SK-N-SH (cell line): ENCODE measurements at regions not wholly inside any gene's neighbourhood (a gene's known extent, or its start where the extent isn't known, plus 50 kb on each side); places are given as distances from the start of the nearest gene placed in this dataset.

ENCODE experiments used
- CTCF ChIA-PET: fragments of 300-600, 350-600 bp; formaldehyde crosslinking; extraction: SDS; loops from one replicate; lab custom pipeline; 2021; lab: Yijun Ruan, JAX
- POLR2A ChIA-PET: fragments of 350-600 bp; sonication (Branson Sonifier 250); formaldehyde crosslinking; extraction: SDS; loops from one replicate; lab custom pipeline; 2020; ENCODE audit warnings: antibody characterized with exemption, inconsistent platforms; lab: Yijun Ruan, JAX
- DNase-seq: peaks from one replicate; pipeline ENCODE4 v3.0.0; 2012
- H2AFZ ChIP-seq: fragments of 200-600 bp; sonication (generic); 2 replicates; pipeline ENCODE4 v1.8.1; 2016; ENCODE audit warnings: antibody characterized with exemption, mild to moderate bottlenecking, low read depth
- H3F3A ChIP-seq: fragments of 200-600 bp; sonication (generic); replicated peaks from 2 replicates; pipeline ENCODE3; 2016; ENCODE audit warnings: antibody characterized with exemption, mild to moderate bottlenecking; ENCODE audit not compliant: insufficient read depth
- H3K27ac ChIP-seq, 2 experiments: fragments of 200-500 bp in 1 of 2; fragments of 200-600 bp in 1 of 2; sonication (Bioruptor generic) in 1 of 2; sonication (generic), shearing (Covaris generic) in 1 of 2; 2 replicates each; pipeline versions ENCODE4 v1.5.1 to v1.6.1; 2014 to 2016; ENCODE audit warnings: low read depth in 2 of 2, inconsistent platforms in 1 of 2, low read length in 1 of 2, mild to moderate bottlenecking in 1 of 2, mixed read lengths in 1 of 2
- H3K27me3 ChIP-seq: fragments of 200-600 bp; sonication (generic), shearing (Covaris generic); 2 replicates; pipeline ENCODE4 v1.6.1; 2016; ENCODE audit warnings: mixed run types; ENCODE audit not compliant: insufficient read depth
- H3K36me3 ChIP-seq, 2 experiments: fragments of 200-500 bp in 1 of 2; fragments of 200-600 bp in 1 of 2; sonication (Bioruptor generic) in 1 of 2; sonication (generic) in 1 of 2; replicated peaks in 1 of 2; 2 replicates each; pipeline versions ENCODE3 to v1.5.1; 2014 to 2016; ENCODE audit warnings: low read length in 1 of 2, mild to moderate bottlenecking in 1 of 2; ENCODE audit not compliant: insufficient read depth in 2 of 2, control insufficient read depth in 1 of 2
- H3K4me1 ChIP-seq, 2 experiments: fragments of 200-500 bp in 1 of 2; fragments of 200-600 bp in 1 of 2; sonication (Bioruptor generic) in 1 of 2; sonication (generic), shearing (Covaris generic) in 1 of 2; 2 replicates each; pipeline versions ENCODE4 v1.5.1 to v1.6.1; 2014 to 2016; ENCODE audit warnings: low read depth in 1 of 2, low read length in 1 of 2, mixed run types in 1 of 2; ENCODE audit not compliant: insufficient read depth in 2 of 2, control insufficient read depth in 1 of 2
- H3K4me2 ChIP-seq: fragments of 200-600 bp; sonication (generic), shearing (Covaris generic); 2 replicates; pipeline ENCODE4 v1.6.1; 2017; ENCODE audit warnings: mixed run types
- H3K4me3 ChIP-seq, 2 experiments: fragments of 200-500 bp in 1 of 2; fragments of 200-600 bp in 1 of 2; sonication (Bioruptor generic) in 1 of 2; sonication (generic), shearing (Covaris generic) in 1 of 2; 2 replicates each; pipeline versions ENCODE4 v1.5.1 to v1.8.1; 2014 to 2016; ENCODE audit warnings: low read depth in 2 of 2, inconsistent platforms in 1 of 2, low read length in 1 of 2, mild to moderate bottlenecking in 1 of 2, mixed read lengths in 1 of 2, moderate library complexity in 1 of 2
- H3K79me2 ChIP-seq: fragments of 200-600 bp; sonication (generic); 2 replicates; pipeline ENCODE4 v1.8.1; 2017; ENCODE audit warnings: mild to moderate bottlenecking; ENCODE audit not compliant: insufficient read depth
- H3K9ac ChIP-seq: fragments of 200-600 bp; sonication (generic); 2 replicates; pipeline ENCODE4 v1.6.1; 2017; ENCODE audit warnings: mixed run types
- H3K9me2 ChIP-seq: fragments of 200-600 bp; sonication (generic); 2 replicates; pipeline ENCODE4 v1.6.1; 2017; ENCODE audit warnings: mixed run types
- H3K9me3 ChIP-seq: fragments of 200-600 bp; sonication (generic); 2 replicates; pipeline ENCODE4 v1.6.1; 2017; ENCODE audit warnings: mixed run types, mild to moderate bottlenecking, moderate library complexity
- H4K20me1 ChIP-seq: fragments of 200-600 bp; sonication (generic); 2 replicates; pipeline ENCODE4 v1.6.1; 2017; ENCODE audit warnings: mild to moderate bottlenecking, mixed run types; ENCODE audit not compliant: insufficient read depth
- CHD2 ChIP-seq: fragments of 150-350 bp; IDR thresholded peaks from 2 replicates; pipeline ENCODE4 v1.6.1; 2018; ENCODE audit warnings: low read length; ENCODE audit not compliant: partially characterized antibody
- CTCF ChIP-seq: fragments of 200-600 bp; sonication (generic); IDR thresholded peaks from 2 replicates; pipeline ENCODE4 v1.6.1; 2017; ENCODE audit warnings: antibody characterized with exemption, mild to moderate bottlenecking, moderate library complexity
- ELF1 ChIP-seq: IDR thresholded peaks from 2 replicates; pipeline ENCODE4 v1.4.0; 2012
- FOXM1 ChIP-seq: IDR thresholded peaks from 2 replicates; pipeline ENCODE4 v1.4.0; 2012; ENCODE audit warnings: low read depth, mild to moderate bottlenecking
- GABPA ChIP-seq: IDR thresholded peaks from 2 replicates; pipeline ENCODE4 v1.4.0; 2012; ENCODE audit warnings: low read depth, mild to moderate bottlenecking
- IRF3 ChIP-seq: fragments of 150-350 bp; IDR thresholded peaks from 2 replicates; pipeline ENCODE4 v1.6.1; 2016; ENCODE audit warnings: mild to moderate bottlenecking, low read depth, low read length
- MXI1 ChIP-seq: IDR thresholded peaks from 2 replicates; pipeline ENCODE4 v1.6.1; 2012; ENCODE audit warnings: mild to moderate bottlenecking, low read depth, low read length, improper control_type of control experiment
- POLR2AphosphoS5 ChIP-seq: IDR thresholded peaks from 2 replicates; pipeline ENCODE4 v1.6.1; 2012; ENCODE audit warnings: low read depth, low read length
- RAD21 ChIP-seq: IDR thresholded peaks from 2 replicates; pipeline ENCODE4 v1.6.1; 2012; ENCODE audit warnings: mild to moderate bottlenecking, low read length
- RCOR1 ChIP-seq: fragments of 150-350 bp; IDR thresholded peaks from 2 replicates; pipeline ENCODE4 v1.6.1; 2017; ENCODE audit warnings: antibody characterized with exemption, low read length
- RXRA ChIP-seq: IDR thresholded peaks from 2 replicates; pipeline ENCODE4 v1.4.0; 2012; ENCODE audit warnings: low read depth, mild to moderate bottlenecking, borderline replicate concordance
- SIN3A ChIP-seq: IDR thresholded peaks from 2 replicates; pipeline ENCODE4 v1.6.1; 2012; ENCODE audit warnings: low read depth, mild to moderate bottlenecking, low read length, moderate library complexity, borderline replicate concordance
- TAF1 ChIP-seq: IDR thresholded peaks from 2 replicates; pipeline ENCODE4 v1.6.1; 2012; ENCODE audit warnings: low read depth, mild to moderate bottlenecking, low read length, moderate library complexity, borderline replicate concordance
- TCF12 ChIP-seq: IDR thresholded peaks from 2 replicates; pipeline ENCODE4 v1.4.0; 2012
- TEAD4 ChIP-seq: IDR thresholded peaks from 2 replicates; pipeline ENCODE4 v1.4.0; 2012; ENCODE audit warnings: mild to moderate bottlenecking, borderline replicate concordance; ENCODE audit not compliant: insufficient read depth
- USF2 ChIP-seq: fragments of 150-350 bp; IDR thresholded peaks from 2 replicates; pipeline ENCODE4 v1.6.1; 2017; ENCODE audit warnings: antibody characterized with exemption, low read length, low read depth, borderline replicate concordance
- WGBS: methylation state at CpG from one replicate; pipeline ENCODE4 v1.1.6; 2017; ENCODE audit warnings: low lambda C conversion rate; 5-methylcytosine and 5-hydroxymethylcytosine counted together
- TF ChIP-seq, protein P1 (sequence below): IDR thresholded peaks from 2 replicates; pipeline ENCODE4; 2012
- TF ChIP-seq, protein P2 (sequence below): IDR thresholded peaks from 2 replicates; pipeline ENCODE4 v1.4.0; 2012; ENCODE audit warnings: low read depth, borderline replicate concordance

DNA sequence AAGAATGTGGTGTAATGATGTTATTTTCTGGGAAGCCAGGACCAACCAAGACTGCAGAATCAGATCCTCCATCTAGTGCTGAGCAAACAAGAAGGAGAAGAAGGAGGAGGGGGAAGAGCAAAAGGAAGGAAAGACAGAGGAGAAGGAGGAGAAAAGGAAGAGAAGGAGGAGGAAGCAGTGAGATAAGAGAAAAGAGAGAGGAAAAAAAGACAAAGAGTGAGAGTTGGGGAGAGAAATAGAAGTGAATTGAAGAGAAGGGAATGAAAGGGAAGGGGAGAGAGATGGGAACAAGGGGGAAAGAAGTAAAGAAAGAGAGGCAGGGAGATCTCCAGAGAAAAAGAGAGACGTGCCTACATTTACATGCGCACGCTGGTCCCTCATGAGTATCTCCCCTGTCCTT lies 153.5 kb downstream of the MN1 start:
- no peak overlapping the region for H3K9ac ChIP-seq
- H3F3A ChIP-seq = no peaks in the 10 kb centered on the region
- no peaks in the 10 kb centered on the region for H3K4me1 ChIP-seq
- H3K9me3 ChIP-seq = no peaks in the 10 kb centered on the region
- no peaks in the 10 kb centered on the region for H4K20me1 ChIP-seq
- DNase-seq = no peak
- H3K9me2 ChIP-seq = no peaks in the 10 kb centered on the region
- TF ChIP-seq CTCF (no peak), GABPA (no peak), IRF3 (no peak), FOXM1 (no peak), USF2 (no peak), RXRA (no peak), ELF1 (no peak), RAD21 (no peak), SIN3A (no peak), RCOR1 (no peak), TAF1 (no peak), CHD2 (no peak), POLR2AphosphoS5 (no peak), TEAD4 (no peak), MXI1 (no peak), TCF12 (no peak)
- TF ChIP-seq, protein P1, sequence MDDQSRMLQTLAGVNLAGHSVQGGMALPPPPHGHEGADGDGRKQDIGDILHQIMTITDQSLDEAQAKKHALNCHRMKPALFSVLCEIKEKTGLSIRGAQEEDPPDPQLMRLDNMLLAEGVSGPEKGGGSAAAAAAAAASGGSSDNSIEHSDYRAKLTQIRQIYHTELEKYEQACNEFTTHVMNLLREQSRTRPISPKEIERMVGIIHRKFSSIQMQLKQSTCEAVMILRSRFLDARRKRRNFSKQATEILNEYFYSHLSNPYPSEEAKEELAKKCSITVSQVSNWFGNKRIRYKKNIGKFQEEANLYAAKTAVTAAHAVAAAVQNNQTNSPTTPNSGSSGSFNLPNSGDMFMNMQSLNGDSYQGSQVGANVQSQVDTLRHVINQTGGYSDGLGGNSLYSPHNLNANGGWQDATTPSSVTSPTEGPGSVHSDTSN = no peak
- TF ChIP-seq, protein P2, sequence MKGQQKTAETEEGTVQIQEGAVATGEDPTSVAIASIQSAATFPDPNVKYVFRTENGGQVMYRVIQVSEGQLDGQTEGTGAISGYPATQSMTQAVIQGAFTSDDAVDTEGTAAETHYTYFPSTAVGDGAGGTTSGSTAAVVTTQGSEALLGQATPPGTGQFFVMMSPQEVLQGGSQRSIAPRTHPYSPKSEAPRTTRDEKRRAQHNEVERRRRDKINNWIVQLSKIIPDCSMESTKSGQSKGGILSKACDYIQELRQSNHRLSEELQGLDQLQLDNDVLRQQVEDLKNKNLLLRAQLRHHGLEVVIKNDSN = no peak
- H3K36me3 ChIP-seq = no peaks in the 10 kb centered on the region
- no peak overlapping the region for H3K4me2 ChIP-seq
- no peak overlapping the region for H3K27ac ChIP-seq
- no peak overlapping the region for H2AFZ ChIP-seq
- CTCF ChIA-PET = interaction anchor here (0.7 kb wide), 1 partner anchor 184 kb away, joined by 3 read pairs; no protein-coding TSS in a partner anchor
- no peak overlapping the region for H3K4me3 ChIP-seq
- whole genome bisulfite sequencing = 71% methylated on average over 3 of the region's 3 CpGs
- peaks cover 13% of the 10 kb centered on the region; the same call in 1 of the 2 replicates for H3K27me3 ChIP-seq
- no peaks in the 10 kb centered on the region for H3K79me2 ChIP-seq
- POLR2A ChIA-PET = no interaction called here
